Parathyroid adenoma (tissue), 2 donors: ENCODE measurements at regions not wholly inside any gene's neighbourhood (a gene's known extent, or its start where the extent isn't known, plus 50 kb on each side); places are given as distances from the start of the nearest gene placed in this dataset.

Source experiments
- H2AFZ ChIP-seq: fragments of 300-600 bp; sonication (generic); one replicate; pipeline ENCODE4 v1.7.0; 2017; ENCODE audit warnings: antibody characterized with exemption, mild to moderate bottlenecking
- H3K27ac ChIP-seq: fragments of 300-600 bp; sonication (generic); one replicate; pipeline ENCODE4 v1.7.0; 2017
- H3K27me3 ChIP-seq: fragments of 300-600 bp; sonication (generic); one replicate; pipeline ENCODE4 v1.7.0; 2017; ENCODE audit warnings: low read length; ENCODE audit not compliant: control insufficient read depth, insufficient read depth
- H3K36me3 ChIP-seq: fragments of 300-600 bp; sonication (generic); one replicate; pipeline ENCODE4 v1.7.0; 2017; ENCODE audit warnings: low read length; ENCODE audit not compliant: control insufficient read depth, insufficient read depth
- H3K4me1 ChIP-seq: fragments of 300-600 bp; sonication (generic); one replicate; pipeline ENCODE4 v1.7.0; 2017; ENCODE audit warnings: control low read depth
- H3K4me2 ChIP-seq: fragments of 300-600 bp; sonication (generic); one replicate; pipeline ENCODE4 v1.7.0; 2017; ENCODE audit warnings: low read length
- H3K4me3 ChIP-seq: fragments of 300-600 bp; sonication (generic); one replicate; pipeline ENCODE4 v1.7.0; 2017; ENCODE audit warnings: low read depth, low read length
- H3K79me2 ChIP-seq: fragments of 300-600 bp; sonication (generic); one replicate; pipeline ENCODE4 v1.7.0; 2017; ENCODE audit warnings: control low read depth
- H3K9ac ChIP-seq: fragments of 300-600 bp; sonication (generic); one replicate; pipeline ENCODE4 v1.7.0; 2017; ENCODE audit warnings: mild to moderate bottlenecking
- H3K9me3 ChIP-seq: fragments of 300-600 bp; sonication (generic); one replicate; pipeline ENCODE4 v1.7.0; 2017; ENCODE audit warnings: low read length; ENCODE audit not compliant: control insufficient read depth
- CTCF ChIP-seq: fragments of 300-600 bp; sonication (generic); IDR thresholded peaks from one replicate; pipeline ENCODE4 v1.7.0; 2017; ENCODE audit warnings: antibody characterized with exemption, mild to moderate bottlenecking
- donor health status: primary hyperparathyroidism.

DNA sequence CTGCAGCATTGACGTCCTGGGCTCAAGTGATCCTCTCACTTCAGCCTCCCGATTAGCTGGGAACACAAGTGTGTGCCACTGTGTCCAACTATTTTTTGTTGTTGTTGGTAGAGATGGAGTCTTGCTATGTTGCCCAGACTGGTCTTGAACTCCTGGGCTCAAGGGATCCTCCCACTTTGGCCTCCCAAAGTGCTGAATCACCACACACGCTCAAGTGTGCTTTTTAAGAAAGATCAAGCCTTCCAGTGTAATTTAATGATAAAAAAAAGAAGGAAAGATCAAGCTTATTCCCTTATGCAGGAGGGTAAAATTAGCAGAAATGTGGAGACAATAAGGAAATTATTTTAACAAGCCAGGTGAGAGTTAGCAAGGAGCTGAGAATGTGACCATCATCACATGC lies 61.1 kb upstream of the SERBP1 start:
- Histone ChIP-seq H3K79me2 (no peaks in the 10 kb centered on the region), H3K4me1 (no peaks in the 10 kb centered on the region), H2AFZ (no peak overlapping the region), H3K9ac (no peak overlapping the region), H3K4me3 (no peak overlapping the region), H3K36me3 (no peaks in the 10 kb centered on the region), H3K4me2 (no peak overlapping the region), H3K27ac (no peak overlapping the region), H3K27me3 (no peaks in the 10 kb centered on the region), H3K9me3 (no peaks in the 10 kb centered on the region)
- no peak for TF ChIP-seq CTCF

DNA sequence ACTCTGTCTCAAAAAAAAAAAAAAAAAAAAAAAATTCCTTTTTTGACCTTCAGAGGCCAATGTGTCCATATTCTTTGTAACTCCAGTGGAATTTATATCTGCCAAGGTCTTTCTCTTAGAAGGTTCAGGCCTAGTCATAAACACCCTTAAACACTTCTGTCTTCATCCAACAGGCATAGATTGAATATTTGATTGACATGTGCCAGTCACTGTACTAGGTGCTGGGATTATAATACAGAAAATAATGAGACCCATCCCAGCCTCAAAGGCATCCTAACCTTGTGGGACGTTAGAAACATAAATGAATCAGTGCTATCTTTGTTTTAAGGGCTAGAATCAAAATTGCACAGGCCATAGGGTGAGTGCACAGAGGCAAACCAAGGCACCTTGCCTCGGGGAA lies 62.9 kb upstream of the SERBP1 start:
- no peak for TF ChIP-seq CTCF
- H3K4me1 ChIP-seq, result no peaks in the 10 kb centered on the region
- H3K9me3 ChIP-seq, result no peaks in the 10 kb centered on the region
- no peak overlapping the region for H3K9ac ChIP-seq
- H3K79me2 ChIP-seq, result no peaks in the 10 kb centered on the region
- no peak overlapping the region for H2AFZ ChIP-seq
- no peak overlapping the region for H3K4me2 ChIP-seq
- H3K4me3 ChIP-seq, result no peak overlapping the region
- no peaks in the 10 kb centered on the region for H3K27me3 ChIP-seq
- H3K27ac ChIP-seq, result no peak overlapping the region
- no peaks in the 10 kb centered on the region for H3K36me3 ChIP-seq

- no peak overlapping the region for H3K4me2 ChIP-seq
- no peaks in the 10 kb centered on the region for H3K4me1 ChIP-seq
- H3K36me3 ChIP-seq, result no peaks in the 10 kb centered on the region
- H3K27me3 ChIP-seq, result no peaks in the 10 kb centered on the region
- H3K27ac ChIP-seq, result no peak overlapping the region
- H3K79me2 ChIP-seq, result no peaks in the 10 kb centered on the region
- H3K4me3 ChIP-seq, result no peak overlapping the region
- no peak for TF ChIP-seq CTCF
- H3K9me3 ChIP-seq, result no peaks in the 10 kb centered on the region
- no peak overlapping the region for H3K9ac ChIP-seq
- no peak overlapping the region for H2AFZ ChIP-seq
Measured at GRCh38 chr1:67495327-67495726, 65.1 kb upstream of the SERBP1 start.

GRCh38 chr1:67496329-67496728 lies 66.1 kb upstream of the SERBP1 start:
- H3K27ac ChIP-seq, result no peak overlapping the region
- H3K4me1 ChIP-seq, result no peaks in the 10 kb centered on the region
- no peaks in the 10 kb centered on the region for H3K79me2 ChIP-seq
- no peaks in the 10 kb centered on the region for H3K36me3 ChIP-seq
- no peak overlapping the region for H3K4me3 ChIP-seq
- no peaks in the 10 kb centered on the region for H3K9me3 ChIP-seq
- no peak overlapping the region for H3K4me2 ChIP-seq
- no peak overlapping the region for H2AFZ ChIP-seq
- TF ChIP-seq CTCF, result no peak
- H3K27me3 ChIP-seq, result no peaks in the 10 kb centered on the region
- H3K9ac ChIP-seq, result no peak overlapping the region

DNA sequence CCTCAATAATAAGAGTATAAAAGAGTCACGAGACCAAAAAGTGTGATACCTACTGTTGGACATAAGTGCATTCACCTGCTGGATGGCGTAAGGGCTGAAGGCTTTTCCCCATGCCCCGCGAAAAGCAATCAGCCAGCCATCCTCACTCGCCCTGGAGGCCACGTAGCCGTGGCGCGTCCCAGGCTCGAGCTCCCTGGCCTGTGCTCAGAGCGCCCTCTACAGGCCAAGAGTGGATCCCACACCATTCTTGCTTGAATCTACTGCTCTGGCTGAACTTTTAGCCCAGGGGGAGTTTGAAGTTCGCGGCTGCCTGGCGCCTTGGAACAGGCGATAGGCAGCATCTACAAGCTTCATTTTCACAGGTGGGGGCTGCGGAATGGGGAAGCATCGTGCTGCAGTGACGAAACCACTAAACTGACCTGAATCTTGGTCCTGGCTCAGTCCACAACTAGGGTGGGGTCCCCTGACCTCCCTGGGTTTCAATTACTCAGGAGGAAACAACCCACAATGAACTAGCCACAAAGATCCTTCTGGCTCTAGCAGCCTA lies 70.3 kb upstream of the SERBP1 start:
- no peak overlapping the region for H3K27ac ChIP-seq
- no peak overlapping the region for H3K4me3 ChIP-seq
- no peaks in the 10 kb centered on the region for H3K27me3 ChIP-seq
- no peaks in the 10 kb centered on the region for H3K79me2 ChIP-seq
- no peak overlapping the region for H3K9ac ChIP-seq
- no peak overlapping the region for H2AFZ ChIP-seq
- no peaks in the 10 kb centered on the region for H3K9me3 ChIP-seq
- H3K4me1 ChIP-seq, result no peaks in the 10 kb centered on the region
- H3K4me2 ChIP-seq, result no peak overlapping the region
- no peaks in the 10 kb centered on the region for H3K36me3 ChIP-seq
- peak; percentile 92 for TF ChIP-seq CTCF
